Thyroid gland (tissue), 4 donors: ENCODE measurements at regions not wholly inside any gene's neighbourhood (a gene's known extent, or its start where the extent isn't known, plus 50 kb on each side); places are given as distances from the start of the nearest gene placed in this dataset.

Experiments
- DNase-seq, 2 donors: peaks; one replicate each; pipeline ENCODE4 v3.0.0-alpha.2; 2019
- H3K27ac ChIP-seq, 3 donors: fragments of 200-600 bp; sonication (generic); 1 replicate in 2 of 3; 2 replicates in 1 of 3; pipeline ENCODE4 v1.5.1; 2016 to 2019; ENCODE audit warnings: mild to moderate bottlenecking in 1 of 3, moderate library complexity in 1 of 3
- H3K27me3 ChIP-seq: fragments of 200-600 bp; sonication (generic); one replicate; pipeline ENCODE4 v1.5.1; 2019
- H3K36me3 ChIP-seq, 2 donors: fragments of 200-600 bp; sonication (generic); one replicate each; pipeline ENCODE4 v1.5.1; 2016 to 2019
- H3K4me1 ChIP-seq, 2 donors: fragments of 200-600 bp; sonication (generic); one replicate each; pipeline ENCODE4 v1.5.1; 2017 to 2019
- H3K4me3 ChIP-seq, 3 donors: fragments of 200-600 bp; sonication (generic); replicated peaks in 1 of 3; 1 replicate in 2 of 3; 2 replicates in 1 of 3; pipeline ENCODE4 v1.5.1; 2016; ENCODE audit warnings: mild to moderate bottlenecking in 1 of 3
- H3K9me3 ChIP-seq: fragments of 200-600 bp; sonication (generic); one replicate; pipeline ENCODE4 v1.5.1; 2017
- POLR2A ChIP-seq, 2 donors: fragments of 450-650 bp; IDR thresholded peaks; one replicate each; pipeline ENCODE4 v1.6.1; 2017; ENCODE audit warnings: antibody characterized with exemption in 2 of 2, mild to moderate bottlenecking in 2 of 2, moderate library complexity in 1 of 2
- WGBS, 2 donors: methylation state at CpG; one replicate each; pipeline ENCODE4 v1.1.5; 2017; 5-methylcytosine and 5-hydroxymethylcytosine counted together
- intact Hi-C: fragments of 100-400 bp; cut with DNase I; formaldehyde crosslinking; loops from one replicate; pipeline ENCODE4 v1.15.1; 2023
- TF ChIP-seq, protein P1 (sequence below), 6 experiments: fragments of 200-600 bp in 3 of 6; fragments of 450-650 bp in 3 of 6; sonication (generic) in 3 of 6; IDR thresholded peaks; one replicate each; pipeline ENCODE4 v1.5.1; 2016 to 2019; ENCODE audit warnings: antibody characterized with exemption in 6 of 6, mild to moderate bottlenecking in 2 of 6, inconsistent platforms in 1 of 6, moderate library complexity in 1 of 6

GRCh38 chr18:34342960-34343359, 118.2 kb upstream of the NOL4 start:
- intact Hi-C loops: no loop called here
- H3K4me3 ChIP-seq: no peak overlapping the region
- H3K4me1 ChIP-seq: no peaks in the 10 kb centered on the region
- no peak overlapping the region for H3K27ac ChIP-seq
- H3K36me3 ChIP-seq: no peaks in the 10 kb centered on the region
- DNase-seq: no peak
- H3K9me3 ChIP-seq: no peaks in the 10 kb centered on the region
- no peak for TF ChIP-seq POLR2A (IDR thresholded peaks at IDR 0.05)
- H3K27me3 ChIP-seq: no peaks in the 10 kb centered on the region
- 66 to 78% methylated on average over 1 of the region's 1 CpG for WGBS, 2 donors

- H3K9me3 ChIP-seq: no peaks in the 10 kb centered on the region
- intact Hi-C loops: no loop called here
- H3K27me3 ChIP-seq: no peaks in the 10 kb centered on the region
- DNase-seq: no peak
- no peaks in the 10 kb centered on the region for H3K4me1 ChIP-seq
- no peaks in the 10 kb centered on the region for H3K36me3 ChIP-seq
- no peak overlapping the region for H3K4me3 ChIP-seq
- H3K27ac ChIP-seq: no peak overlapping the region
- TF ChIP-seq, protein P1, sequence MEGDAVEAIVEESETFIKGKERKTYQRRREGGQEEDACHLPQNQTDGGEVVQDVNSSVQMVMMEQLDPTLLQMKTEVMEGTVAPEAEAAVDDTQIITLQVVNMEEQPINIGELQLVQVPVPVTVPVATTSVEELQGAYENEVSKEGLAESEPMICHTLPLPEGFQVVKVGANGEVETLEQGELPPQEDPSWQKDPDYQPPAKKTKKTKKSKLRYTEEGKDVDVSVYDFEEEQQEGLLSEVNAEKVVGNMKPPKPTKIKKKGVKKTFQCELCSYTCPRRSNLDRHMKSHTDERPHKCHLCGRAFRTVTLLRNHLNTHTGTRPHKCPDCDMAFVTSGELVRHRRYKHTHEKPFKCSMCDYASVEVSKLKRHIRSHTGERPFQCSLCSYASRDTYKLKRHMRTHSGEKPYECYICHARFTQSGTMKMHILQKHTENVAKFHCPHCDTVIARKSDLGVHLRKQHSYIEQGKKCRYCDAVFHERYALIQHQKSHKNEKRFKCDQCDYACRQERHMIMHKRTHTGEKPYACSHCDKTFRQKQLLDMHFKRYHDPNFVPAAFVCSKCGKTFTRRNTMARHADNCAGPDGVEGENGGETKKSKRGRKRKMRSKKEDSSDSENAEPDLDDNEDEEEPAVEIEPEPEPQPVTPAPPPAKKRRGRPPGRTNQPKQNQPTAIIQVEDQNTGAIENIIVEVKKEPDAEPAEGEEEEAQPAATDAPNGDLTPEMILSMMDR (IDR thresholded peaks at IDR 0.05): no peak
Measured at GRCh38 chr18:34345738-34346137, 121.0 kb upstream of the NOL4 start.

DNA sequence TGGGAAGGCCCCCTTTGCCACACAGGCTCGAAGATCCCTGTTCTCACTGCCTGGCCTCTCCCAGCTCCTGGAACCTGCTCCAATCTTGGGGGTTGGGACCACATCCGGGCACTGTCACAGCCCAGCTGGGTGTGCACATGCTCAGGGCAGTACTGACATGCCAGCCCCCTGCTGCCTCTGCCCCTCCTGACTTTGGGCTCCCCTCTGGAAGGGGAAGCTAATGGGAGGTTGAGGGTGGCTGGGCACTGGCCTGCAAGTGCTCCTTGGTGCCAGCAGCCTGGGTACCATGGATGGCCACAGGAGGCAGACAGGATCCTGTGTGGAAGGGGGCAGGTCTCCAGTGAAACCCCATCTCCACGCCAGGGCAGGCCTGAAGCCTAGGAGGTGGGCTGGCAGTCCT, 126.1 kb upstream of the NOL4 start:
- H3K4me1 ChIP-seq: no peaks in the 10 kb centered on the region
- no peaks in the 10 kb centered on the region for H3K27me3 ChIP-seq
- H3K9me3 ChIP-seq: no peaks in the 10 kb centered on the region
- H3K4me3 ChIP-seq: no peak overlapping the region
- WGBS, 2 donors: 92% methylated on average over 3 of the region's 3 CpGs; no CpG with 5 or more reads in 1 of the 2 donors
- TF ChIP-seq, protein P1 (IDR thresholded peaks at IDR 0.05): no peak
- TF ChIP-seq POLR2A (IDR thresholded peaks at IDR 0.05): no peak
- no peak for DNase-seq
- intact Hi-C loops: no loop called here
- no peaks in the 10 kb centered on the region for H3K36me3 ChIP-seq
- no peak overlapping the region for H3K27ac ChIP-seq

DNA sequence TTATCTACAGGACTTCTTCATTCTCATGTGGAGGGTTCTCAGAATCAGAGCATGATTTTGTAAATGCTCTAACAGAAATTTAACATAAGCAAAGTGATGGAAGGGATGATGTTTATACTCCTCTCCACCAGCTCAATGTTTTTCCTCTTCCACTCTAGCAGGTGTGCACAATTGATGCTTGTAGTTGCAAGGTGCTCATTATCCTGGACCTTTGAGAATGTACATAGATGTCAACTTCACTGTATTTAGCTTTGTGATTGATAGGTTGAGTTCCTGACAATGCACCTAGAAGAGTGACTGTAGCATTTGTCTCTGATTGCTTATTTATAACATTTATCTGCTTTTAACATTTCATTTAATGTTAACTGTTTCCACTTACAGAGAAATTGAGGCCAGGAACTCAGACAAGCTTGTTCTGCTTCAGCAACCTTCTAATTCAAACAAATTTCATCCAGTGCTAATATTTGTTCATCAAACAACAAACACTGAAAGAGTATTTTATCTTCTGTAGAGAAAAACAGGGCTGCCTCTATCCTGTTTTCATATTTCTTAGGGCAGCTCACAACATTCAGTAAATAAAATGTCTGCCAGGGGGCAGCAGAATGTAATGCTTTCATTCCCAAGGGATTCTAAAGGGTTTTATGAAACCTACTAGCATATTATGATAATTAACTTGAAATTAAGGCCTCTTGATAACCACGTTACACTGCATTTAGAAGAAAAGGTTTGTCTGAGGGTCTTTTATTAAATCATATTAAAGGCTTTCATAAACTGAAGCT, 127.9 kb upstream of the NOL4 start:
- peak; percentile 9 to 16 for DNase-seq
- TF ChIP-seq, protein P1 (IDR thresholded peaks at IDR 0.05): peak in 3 of 6 experiments; percentile 30 to 56 (median 41)
- TF ChIP-seq POLR2A (IDR thresholded peaks at IDR 0.05): no peak
- WGBS, 2 donors: 68 to 76% methylated on average over 1 of the region's 1 CpG
- no peak overlapping the region for H3K4me3 ChIP-seq
- no peaks in the 10 kb centered on the region for H3K4me1 ChIP-seq
- no peak overlapping the region for H3K27ac ChIP-seq
- intact Hi-C loops: no loop called here
- no peaks in the 10 kb centered on the region for H3K36me3 ChIP-seq
- H3K27me3 ChIP-seq: no peaks in the 10 kb centered on the region
- H3K9me3 ChIP-seq: no peaks in the 10 kb centered on the region

- no peaks in the 10 kb centered on the region for H3K4me1 ChIP-seq
- no peak overlapping the region for H3K4me3 ChIP-seq
- 85 to 90% methylated on average over 3 of the region's 3 CpGs for WGBS, 2 donors
- no peaks in the 10 kb centered on the region for H3K36me3 ChIP-seq
- H3K27ac ChIP-seq: no peak overlapping the region
- no peaks in the 10 kb centered on the region for H3K27me3 ChIP-seq
- intact Hi-C loops: no loop called here
- H3K9me3 ChIP-seq: no peaks in the 10 kb centered on the region
- no peak for DNase-seq
- no peak for TF ChIP-seq POLR2A (IDR thresholded peaks at IDR 0.05)
- TF ChIP-seq, protein P1 (IDR thresholded peaks at IDR 0.05): no peak
Measured at GRCh38 chr18:34354351-34354750, 129.6 kb upstream of the NOL4 start.
